ENCODE measurements at regions not wholly inside any gene's neighbourhood (a gene's known extent, or its start where the extent isn't known, plus 50 kb on each side); places are given as distances from the start of the nearest gene placed in this dataset.

DNA sequence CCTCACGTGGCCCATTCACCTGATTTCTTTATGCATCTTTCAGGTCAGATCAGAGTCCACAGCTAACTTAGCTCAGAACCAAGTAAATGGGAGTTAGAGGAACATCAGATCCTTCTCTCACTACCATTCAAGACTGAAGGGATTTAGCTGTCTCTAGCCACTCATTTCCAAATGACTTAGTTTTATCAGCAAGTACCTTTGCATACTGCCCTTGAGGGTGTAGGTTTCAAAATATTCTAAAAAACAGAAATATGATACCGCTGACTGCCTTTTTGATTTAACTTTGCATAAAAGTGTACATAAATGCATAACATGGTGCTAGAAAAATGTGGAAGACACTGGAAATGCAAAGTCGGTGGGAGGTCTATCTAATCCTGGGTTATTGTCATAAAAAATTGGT, 500.6 kb upstream of the CHORDC1 start:
- Histone ChIP-seq H3K36me3 (ENCODE audit: control insufficient read depth in 2 of 2, extremely low read depth in 1 of 2, insufficient read depth in 2 of 2, low read length in 2 of 2) (no peaks in the 10 kb centered on the region), H3K9ac (replicated peaks; ENCODE audit: extremely low read depth, insufficient read depth, low read length) (no peak overlapping the region), H3K4me1 (ENCODE audit: control insufficient read depth, extremely low read depth, insufficient read depth, low read length) (no peaks in the 10 kb centered on the region), H2AFZ (ENCODE audit: low read depth, low read length) (no peak overlapping the region), H3K27ac (ENCODE audit: insufficient read depth, low read depth, low read length) (no peak overlapping the region), H3K79me2 (ENCODE audit: control insufficient read depth, insufficient read depth, low read length) (no peaks in the 10 kb centered on the region), H3K4me3 (replicated peaks in 1 of 3; ENCODE audit: insufficient read depth in 1 of 3, low read depth in 1 of 3, low read length in 3 of 3) (no peak overlapping the region), H3K9me3 (replicated peaks; ENCODE audit: control insufficient read depth, insufficient read depth, low read length) (no peaks in the 10 kb centered on the region), H3K27me3 (ENCODE audit: control insufficient read depth in 2 of 2, insufficient read depth in 2 of 2, low read length in 2 of 2) (no peaks in the 10 kb centered on the region), H3K9me1 (replicated peaks; ENCODE audit: control insufficient read depth, extremely low read depth, insufficient read depth, low read length) (no peaks in the 10 kb centered on the region), H3K4me2 (ENCODE audit: insufficient read depth, low read length) (no peak overlapping the region), H4K20me1 (replicated peaks; ENCODE audit: control insufficient read depth, extremely low read depth, insufficient read depth, low read length) (no peaks in the 10 kb centered on the region)
- BruUV-seq (replicated peaks): no TSS peak
- POLR2A ChIA-PET: no interaction called here
- intact Hi-C loops (cut with micrococcal nuclease) (no loop called here), dilution Hi-C loops (cut with MboI; ENCODE audit: extremely low pct_ligation_motif_present, low sequenced_read_pairs) (no loop called here)
- no peak for FAIRE-seq
- no peak for DNase-seq (ENCODE audit: low read depth, low spot score)
- TF ChIP-seq POLR2AphosphoS5 (IDR thresholded peaks at IDR 0.05; ENCODE audit: insufficient read depth, low read depth, low read length) (no peak), POLR2A (IDR thresholded peaks at IDR 0.05; ENCODE audit: low read depth, low read length) (no peak), EZH2 (IDR thresholded peaks at IDR 0.05; ENCODE audit: borderline replicate concordance, low read depth, low read length, severe bottlenecking) (no peak), CTCF (IDR thresholded peaks at IDR 0.05; ENCODE audit: extremely low read depth in 1 of 2, insufficient read depth in 1 of 2, low read depth in 1 of 2, low read length in 2 of 2) (no peak), MYC (IDR thresholded peaks at IDR 0.05; ENCODE audit: low read depth, low read length) (no peak), JUN (IDR thresholded peaks at IDR 0.05; ENCODE audit: borderline replicate concordance, insufficient read depth, insufficient read length, low read depth) (no peak), FOS (IDR thresholded peaks at IDR 0.05; ENCODE audit: borderline replicate concordance, insufficient read depth, low read length) (no peak), GATA2 (IDR thresholded peaks at IDR 0.05; ENCODE audit: insufficient read depth, insufficient read length, low read depth, low read length) (no peak)
- TF ChIP-seq, protein P1, sequence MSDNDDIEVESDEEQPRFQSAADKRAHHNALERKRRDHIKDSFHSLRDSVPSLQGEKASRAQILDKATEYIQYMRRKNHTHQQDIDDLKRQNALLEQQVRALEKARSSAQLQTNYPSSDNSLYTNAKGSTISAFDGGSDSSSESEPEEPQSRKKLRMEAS (IDR thresholded peaks at IDR 0.05; ENCODE audit: insufficient read depth, insufficient read length): no peak
- CTCF ChIA-PET: no interaction called here

All from endothelial cell of umbilical vein (primary cell).